HCEC 1CT (cell line): ENCODE measurements at regions not wholly inside any gene's neighbourhood (a gene's known extent, or its start where the extent isn't known, plus 50 kb on each side); places are given as distances from the start of the nearest gene placed in this dataset.
A peak's percentile ranks its signal among the peaks of the same experiment; 100 is the strongest.

Experiments
- DNase-seq: peaks from one replicate; pipeline ENCODE4 v3.0.0-alpha.2; 2017

GRCh38 chr6:126529637-126530362 is 189.9 kb downstream of the CENPW start:
- DNase-seq = peak; percentile 24

GRCh38 chr6:126530775-126531174 is 190.9 kb downstream of the CENPW start:
- DNase-seq = no peak

GRCh38 chr6:126531286-126531685 is 191.4 kb downstream of the CENPW start:
- DNase-seq = no peak

- DNase-seq = no peak
These were observed 191.9 kb downstream of the CENPW start for GRCh38 chr6:126531840-126532239.

DNA sequence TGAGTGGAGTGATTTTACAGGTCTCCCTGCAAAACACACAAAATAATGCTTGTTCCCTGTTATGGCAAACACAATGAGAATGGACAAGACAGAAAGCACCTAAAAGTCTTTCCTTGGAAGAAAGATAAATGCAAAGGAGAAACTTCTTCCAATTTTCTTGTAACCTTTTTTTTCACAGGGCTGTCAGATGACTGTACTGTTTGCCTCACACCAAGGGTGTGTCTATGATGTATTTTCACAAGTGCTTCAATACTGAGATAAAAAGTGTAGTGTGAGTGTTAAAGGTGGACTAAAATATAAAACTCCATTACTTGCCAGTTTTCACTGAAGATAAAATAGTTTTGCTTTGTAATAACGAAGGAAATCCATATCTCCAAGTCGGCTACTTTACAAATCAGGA is 194.5 kb downstream of the CENPW start:
- DNase-seq = no peak

- DNase-seq = no peak
These were observed 195.2 kb downstream of the CENPW start for GRCh38 chr6:126535138-126535537.

GRCh38 chr6:126535595-126535994 is 195.7 kb downstream of the CENPW start:
- no peak for DNase-seq

DNA sequence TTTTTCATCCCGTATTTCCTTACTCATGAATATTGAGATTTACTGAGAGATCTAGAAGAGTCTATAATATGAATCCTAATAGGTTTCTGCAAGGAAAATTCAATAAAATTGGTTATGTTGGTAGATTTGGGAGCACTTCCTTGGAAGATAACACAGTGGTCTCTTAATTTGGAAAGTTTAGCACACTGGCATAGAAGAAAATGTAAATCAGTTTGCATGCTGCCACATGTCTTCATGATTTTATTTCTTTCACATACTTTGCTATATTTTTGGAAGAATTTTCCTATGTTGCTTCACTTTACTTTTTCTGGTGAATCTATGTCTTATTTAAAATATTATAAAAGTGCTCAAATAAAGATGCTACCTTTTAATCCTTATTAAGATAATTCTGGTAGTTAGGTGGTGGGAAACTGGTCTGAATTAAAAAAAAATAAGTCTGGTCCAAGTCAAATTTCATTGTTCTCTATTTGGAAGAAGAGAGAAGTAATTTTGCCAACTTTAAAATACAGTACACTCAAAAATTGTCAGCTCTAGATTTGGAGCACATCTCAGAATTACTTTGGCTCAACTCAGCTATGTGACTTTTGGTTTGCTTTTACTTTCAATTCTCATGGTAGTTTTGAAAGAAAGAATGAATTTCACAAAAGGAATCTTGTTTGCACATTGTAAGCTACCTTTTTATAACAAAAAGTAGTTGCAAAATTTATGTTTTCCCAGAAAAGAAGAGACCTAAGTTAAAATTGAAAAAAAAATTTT is 197.3 kb downstream of the CENPW start:
- no peak for DNase-seq

DNA sequence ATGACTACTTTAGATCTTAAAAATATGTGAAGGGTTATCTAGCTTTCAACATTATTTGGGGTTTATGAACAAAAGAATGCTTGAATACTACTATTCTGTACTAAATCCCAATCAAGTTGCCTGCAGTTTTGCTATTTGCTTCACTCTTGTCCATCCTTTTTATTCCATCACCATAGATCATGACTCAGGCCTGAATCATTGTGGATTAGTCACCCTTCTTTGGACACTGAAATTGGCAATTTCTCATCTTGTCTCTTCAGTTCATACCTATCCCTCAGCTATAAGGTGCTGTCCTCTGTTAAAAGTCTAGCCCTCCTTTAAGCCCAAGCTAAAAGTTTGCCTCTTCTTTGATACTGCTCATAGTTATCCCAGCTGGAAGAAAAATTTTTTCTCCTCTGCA is 199.1 kb downstream of the CENPW start:
- peak; percentile 71 for DNase-seq

DNA sequence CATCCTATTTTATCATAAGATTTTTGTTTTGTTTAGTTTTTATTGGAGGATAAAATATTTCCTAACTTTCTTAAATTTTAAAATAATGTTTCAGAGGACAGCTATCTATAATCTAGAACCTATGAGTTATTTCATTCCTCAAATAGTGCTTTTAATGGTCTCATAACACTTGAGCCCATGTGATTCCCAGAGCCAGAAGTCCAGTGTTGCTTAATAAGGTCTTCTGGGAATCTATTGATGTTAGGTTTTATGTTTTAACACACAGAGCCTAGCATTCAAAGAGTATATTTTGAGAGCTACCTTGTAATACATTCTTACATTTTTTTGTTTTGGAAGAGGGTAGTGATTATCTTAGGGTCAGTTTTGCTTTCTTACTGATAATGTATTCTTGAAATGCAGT is 200.2 kb downstream of the CENPW start:
- no peak for DNase-seq

GRCh38 chr6:126541806-126542491 is 202.0 kb downstream of the CENPW start:
- no peak for DNase-seq

DNA sequence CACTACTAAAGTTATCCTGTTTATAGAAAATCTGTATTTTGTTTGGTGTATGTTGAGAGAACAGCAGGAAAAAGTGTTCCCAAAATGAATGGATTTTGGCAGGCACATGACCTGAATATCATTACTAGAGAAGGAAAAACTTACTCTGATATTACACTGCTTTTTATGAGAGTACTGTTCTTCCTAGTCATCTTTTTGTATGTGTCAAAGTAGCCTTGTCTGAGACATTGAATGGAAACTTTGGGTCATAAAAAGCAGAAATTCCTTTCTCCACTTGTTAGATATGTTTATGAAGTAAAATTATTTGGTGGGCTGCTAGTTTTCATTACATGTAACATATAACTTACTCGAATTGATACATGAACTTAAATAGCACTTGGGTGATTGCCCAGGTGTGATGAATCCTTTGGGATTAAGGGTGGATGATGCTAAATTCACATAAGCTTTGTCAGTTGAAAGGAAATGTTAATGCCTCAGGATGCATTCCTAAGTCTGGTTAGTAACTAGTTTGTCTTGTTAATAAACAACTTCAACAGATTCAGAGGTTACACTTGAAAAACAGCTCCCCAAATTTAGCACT is 206.7 kb downstream of the CENPW start:
- peak; percentile 30 for DNase-seq

GRCh38 chr6:126548300-126548699 is 208.4 kb downstream of the CENPW start:
- no peak for DNase-seq

DNA sequence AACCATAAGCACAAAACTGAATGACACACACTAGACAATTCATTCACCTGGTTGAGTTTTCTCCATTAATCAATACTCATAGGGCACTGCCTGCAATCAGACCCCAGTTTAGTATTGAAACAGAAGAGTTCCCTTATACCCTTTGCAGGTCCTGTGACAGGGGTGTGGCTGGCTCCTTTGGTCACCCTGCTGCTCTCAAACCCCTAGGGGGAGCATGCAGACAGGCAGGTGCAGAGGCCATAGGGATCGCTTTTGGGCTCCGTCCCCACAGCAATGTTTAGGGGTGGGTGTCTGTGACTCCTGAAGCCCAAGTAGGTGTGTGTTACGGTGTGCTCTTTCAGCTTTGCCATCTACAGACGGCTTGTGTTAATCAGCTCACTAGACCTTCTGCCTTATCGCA is 210.4 kb downstream of the CENPW start:
- no peak for DNase-seq

- DNase-seq = no peak
These were observed 211.9 kb downstream of the CENPW start for GRCh38 chr6:126551832-126552231.

GRCh38 chr6:126553854-126554253 is 213.9 kb downstream of the CENPW start:
- no peak for DNase-seq

DNA sequence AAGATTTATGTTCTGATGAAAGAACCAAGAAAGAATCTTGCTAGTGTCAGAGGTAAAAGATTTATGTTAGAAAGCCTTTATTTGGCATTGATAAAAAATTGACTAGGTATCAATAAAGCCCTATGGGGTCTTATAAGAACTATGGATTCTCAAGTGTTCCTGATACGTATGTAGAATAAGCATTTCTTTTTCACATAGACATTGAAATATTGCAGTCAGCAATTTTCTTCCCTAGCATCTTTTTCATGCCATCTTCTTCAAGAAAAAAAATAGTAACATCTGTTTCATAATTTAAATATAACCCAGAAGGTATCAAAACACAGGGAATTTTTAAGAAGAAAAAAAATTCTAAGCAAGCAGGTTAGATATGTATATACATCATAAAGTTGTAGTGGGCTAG is 230.6 kb downstream of the CENPW start:
- DNase-seq = no peak

DNA sequence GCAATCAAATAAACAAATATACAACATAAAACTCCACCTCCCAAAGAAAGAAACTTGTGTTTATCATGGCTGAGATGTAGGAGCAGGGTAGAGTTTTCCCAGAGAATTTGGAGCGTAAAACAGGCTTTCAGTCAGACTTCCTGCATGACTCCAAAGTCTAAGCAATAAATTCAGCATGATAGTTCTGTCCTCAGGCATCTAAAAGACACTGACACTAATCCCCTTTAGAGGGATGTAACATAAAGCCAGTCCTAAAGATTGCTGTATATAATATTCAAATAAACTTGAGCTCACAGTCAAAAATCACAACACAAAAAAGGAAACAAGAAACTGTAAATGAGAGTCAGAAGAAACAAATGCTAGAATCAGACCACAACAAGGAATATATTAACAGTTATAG is 234.4 kb downstream of the CENPW start:
- DNase-seq = no peak

- no peak for DNase-seq
These were observed 241.4 kb downstream of the CENPW start for GRCh38 chr6:126581316-126581715.

GRCh38 chr6:126600258-126600916 is 260.5 kb downstream of the CENPW start:
- DNase-seq = peak; percentile 35

DNA sequence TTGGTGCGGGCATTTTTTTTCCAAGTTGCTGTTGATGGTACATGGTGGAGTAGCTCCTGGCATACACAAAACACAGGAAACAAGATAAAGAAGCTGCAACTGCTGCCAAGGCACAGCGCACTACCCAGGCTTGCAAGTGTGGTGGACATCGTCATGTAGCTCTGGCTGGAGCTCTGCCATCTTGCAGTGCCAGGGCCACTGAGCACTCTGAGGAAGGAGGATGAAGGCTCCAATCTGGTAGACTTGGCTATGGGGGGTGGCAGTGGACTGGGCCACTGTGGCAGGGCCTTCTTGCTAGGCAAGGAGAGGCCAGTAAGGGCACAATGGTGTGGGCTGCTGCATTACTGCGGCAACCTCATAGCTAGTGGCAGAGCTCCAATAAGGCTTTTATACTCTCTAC is 263.5 kb downstream of the CENPW start:
- no peak for DNase-seq

DNA sequence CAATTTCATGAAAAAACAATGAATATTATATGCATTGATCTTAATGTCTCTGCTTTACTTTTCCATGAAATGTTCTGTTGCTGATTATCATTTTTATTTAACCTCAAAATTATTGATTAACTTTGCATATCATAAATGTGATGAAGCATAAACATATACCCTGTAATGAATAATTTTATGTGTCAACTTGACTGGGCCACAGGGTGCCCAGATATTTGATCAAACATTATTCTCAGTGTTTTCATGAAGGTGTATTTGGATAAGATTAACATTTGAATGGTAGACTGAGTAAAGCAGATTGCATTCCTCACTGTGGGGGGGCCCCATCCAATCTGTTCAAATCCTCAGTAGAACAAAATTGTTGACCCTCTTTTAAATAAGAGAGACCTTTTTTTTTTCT is 265.2 kb downstream of the CENPW start:
- DNase-seq = no peak

GRCh38 chr6:126607289-126607688 is 267.4 kb downstream of the CENPW start:
- peak; percentile 8 for DNase-seq
